KG1 (cell line): ENCODE measurements at regions not wholly inside any gene's neighbourhood (a gene's known extent, or its start where the extent isn't known, plus 50 kb on each side); places are given as distances from the start of the nearest gene placed in this dataset.

Source experiments
- DNase-seq: peaks from one replicate; lab custom pipeline; 2025; lab: John Stamatoyannopoulos, UW

DNA sequence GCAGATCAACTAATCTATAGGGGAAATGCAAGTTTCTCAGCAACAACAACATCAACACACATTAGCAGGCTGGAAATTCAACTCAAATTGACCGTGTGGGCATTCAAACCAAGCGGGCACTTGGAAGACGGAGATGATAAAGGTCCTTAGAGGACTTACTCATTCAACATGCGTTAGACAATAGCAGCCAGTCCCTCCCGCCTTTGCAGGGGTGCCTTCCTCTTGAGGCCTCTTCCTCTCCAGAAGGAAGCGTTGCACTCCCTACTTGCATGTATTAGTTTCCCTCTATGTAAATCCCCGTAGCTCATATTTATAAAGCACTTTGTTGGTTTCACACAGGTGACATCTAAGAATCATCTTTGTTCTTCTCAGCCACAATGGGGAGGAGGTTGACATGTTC is 300.8 kb upstream of the STXBP5 start:
- DNase-seq = no peak

DNA sequence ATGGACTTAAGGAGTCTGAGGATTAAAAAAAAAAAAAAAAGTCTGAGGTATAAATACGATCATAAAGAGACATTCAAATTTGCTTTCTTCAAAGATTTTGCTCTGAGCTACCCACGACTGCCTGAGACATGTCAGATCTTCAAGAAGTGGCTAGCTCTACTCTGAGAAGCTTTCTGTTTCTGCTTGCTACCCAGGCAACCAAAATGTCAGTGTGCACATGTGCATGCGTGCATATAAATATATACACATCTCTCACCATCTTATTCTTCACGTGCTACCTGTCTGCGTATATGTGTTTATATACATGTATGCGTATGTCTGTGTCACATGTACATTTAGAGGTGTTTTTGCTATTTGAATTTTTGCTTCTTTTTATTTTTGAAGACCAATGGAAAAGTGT is 299.6 kb upstream of the STXBP5 start:
- no peak for DNase-seq

DNA sequence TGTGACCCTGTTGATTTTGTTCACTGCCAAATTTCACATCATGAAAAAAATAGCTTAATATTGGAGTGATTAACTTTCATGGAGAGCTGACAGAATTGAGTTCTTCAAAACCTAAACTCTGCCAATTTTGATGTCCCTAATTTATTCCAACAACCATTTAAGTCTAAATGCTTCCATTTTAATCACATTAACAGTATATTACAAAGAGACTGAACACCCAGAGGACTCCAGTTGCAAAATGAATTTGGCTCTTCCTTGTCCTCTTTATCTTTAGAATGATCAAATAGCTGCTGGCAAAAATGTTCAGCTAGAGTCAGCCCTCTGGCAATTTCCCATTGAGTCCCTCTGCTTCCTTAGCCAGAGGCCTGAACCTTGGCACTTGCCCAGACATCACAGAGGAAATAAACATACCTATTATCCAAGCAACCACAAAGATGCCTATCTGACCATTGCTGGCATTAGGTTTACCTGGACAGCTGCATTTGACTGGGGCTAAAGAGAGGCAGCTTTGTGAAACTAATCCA is 299.0 kb upstream of the STXBP5 start:
- DNase-seq = no peak

DNA sequence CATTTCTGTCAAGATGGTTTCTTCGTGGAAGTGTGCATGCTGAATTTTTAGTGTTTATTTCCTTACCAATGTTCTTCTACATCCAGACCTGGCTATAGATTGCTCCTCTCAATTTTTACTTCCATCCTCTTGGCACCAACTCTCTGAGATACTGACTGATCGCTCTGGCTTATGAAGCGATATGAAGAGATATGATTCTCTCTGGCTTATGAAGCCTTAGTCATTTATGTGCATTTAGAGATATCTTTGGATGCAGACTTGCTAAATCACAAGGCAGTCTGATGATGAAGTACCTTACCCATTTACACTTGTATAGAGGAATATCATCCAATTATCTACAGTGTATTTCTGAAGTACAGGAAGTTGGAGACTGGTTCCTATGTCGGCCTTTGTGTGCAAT is 295.4 kb upstream of the STXBP5 start:
- no peak for DNase-seq

DNA sequence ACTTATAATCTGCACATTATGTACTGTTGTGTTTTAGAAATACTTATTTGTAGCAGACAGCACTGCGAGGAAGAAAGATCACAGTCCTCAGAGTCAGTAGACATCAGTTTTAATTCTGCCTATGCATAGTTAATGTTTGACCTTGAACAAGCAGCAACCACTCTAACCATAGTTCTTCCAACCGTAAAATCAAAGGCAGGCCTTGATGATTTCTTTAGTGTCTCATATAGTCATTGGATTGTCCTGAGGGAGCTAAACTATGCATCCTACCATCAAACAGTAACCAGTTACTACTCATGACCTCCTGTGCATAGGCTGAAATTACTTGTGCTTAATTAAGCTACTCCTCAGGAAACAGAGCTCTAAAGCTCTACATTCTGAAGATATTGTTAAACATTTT is 294.8 kb upstream of the STXBP5 start:
- DNase-seq = no peak

DNA sequence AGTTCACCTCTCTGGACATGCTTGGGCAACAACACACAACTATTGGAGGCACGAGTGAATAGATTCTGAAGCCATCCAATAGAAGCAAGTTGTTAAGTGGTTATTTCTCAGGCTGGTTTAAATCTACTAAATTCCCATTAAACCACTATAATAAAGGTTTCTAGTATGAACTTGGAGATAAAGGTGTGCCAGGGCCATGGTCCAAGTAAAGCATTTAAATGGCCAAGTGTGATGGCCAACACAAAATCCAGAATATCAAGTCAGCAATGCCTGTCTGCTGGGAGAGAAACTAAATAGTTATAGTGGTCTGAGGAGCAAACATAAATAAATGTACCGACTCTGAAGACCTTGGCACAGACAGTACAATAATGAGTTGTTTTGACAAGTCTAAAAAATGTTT is 294.3 kb upstream of the STXBP5 start:
- no peak for DNase-seq

DNA sequence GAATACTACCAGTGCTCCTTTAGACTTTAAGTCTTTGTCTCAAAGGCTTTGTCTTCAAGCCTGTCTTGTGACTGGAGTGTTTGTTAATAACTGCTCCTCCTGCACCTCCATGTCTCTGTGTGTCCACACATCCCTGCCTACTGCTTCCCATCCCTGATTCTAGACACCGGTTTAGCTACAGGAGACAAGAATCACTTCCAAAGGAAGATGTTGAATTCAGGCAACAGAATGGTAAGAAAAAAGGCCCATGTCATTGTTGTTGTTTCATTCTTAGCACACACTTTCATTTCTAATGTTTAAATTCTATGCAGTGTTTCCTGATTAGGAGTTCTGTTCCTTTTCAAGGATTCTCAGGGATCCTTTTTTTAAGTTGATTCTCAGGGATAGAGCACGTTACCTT is 293.6 kb upstream of the STXBP5 start:
- DNase-seq = no peak

DNA sequence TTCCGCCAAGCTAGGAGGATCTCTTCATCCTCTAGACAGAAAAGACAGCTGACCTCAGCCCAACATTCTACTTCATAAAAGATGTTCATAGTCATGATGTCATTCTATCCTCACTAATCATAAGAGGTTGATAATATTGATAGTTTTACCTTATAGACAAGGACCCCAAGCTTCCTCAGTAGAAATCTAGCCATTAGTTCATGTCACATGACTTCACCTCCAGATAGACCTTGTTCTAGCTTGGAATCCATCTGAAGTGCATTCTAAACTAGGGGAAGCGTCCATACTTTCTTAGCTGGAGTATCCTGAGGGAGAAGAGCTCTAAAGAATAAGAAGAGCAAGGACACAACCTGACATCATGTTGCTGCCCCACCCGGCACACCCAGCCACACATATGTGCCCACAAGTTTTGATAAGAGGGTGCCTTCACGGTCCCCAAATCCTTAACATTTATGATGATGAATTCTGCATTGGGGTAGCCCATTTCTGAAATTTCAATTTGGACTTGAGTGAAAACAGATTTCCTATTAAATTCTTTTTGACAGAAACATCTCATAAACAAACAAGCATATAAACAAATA is 292.5 kb upstream of the STXBP5 start:
- DNase-seq = no peak

DNA sequence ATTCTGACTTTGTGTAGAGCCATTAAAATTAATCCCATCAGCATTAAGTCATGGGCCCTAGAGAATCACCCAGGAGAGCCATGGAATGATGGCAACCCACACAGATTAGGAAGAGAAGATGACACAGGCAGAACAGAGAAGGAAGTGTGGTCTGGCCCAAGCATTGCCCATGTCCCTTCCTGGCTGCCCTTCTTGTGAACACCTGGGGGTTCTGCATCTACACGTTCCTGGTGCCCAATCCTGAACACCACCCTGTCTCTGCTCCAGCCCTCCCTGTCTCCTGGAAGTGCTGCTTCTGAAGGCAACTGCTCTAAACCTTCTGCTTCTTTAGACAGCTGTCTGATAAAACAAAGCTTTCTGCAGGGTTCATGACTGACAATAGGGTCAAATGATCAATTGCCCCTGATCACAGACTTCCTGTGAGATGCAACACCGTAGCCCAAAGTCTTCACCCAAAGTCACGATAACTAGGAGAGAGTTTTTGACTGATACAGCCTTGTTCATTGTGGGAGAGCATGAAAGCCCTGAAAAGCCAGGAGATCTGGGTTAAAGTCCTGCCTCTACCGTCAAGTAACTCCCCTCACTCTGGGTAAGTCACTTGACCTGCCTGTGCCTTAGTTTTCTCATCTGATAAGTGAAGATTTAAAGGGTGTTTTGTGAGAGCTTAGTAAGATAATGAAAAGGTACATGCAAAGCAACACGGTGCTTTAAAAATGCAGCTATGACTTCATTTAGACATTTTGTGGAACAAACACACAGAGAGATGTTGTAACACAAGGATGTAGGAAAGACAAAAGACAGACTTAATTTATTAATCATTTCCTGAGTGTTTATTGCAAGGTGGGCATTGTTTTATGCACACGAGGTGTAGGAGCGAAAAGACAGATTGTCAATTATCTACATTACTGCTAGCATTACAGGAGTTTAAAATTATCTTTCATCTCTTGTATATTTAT is 291.2 kb upstream of the STXBP5 start:
- no peak for DNase-seq

DNA sequence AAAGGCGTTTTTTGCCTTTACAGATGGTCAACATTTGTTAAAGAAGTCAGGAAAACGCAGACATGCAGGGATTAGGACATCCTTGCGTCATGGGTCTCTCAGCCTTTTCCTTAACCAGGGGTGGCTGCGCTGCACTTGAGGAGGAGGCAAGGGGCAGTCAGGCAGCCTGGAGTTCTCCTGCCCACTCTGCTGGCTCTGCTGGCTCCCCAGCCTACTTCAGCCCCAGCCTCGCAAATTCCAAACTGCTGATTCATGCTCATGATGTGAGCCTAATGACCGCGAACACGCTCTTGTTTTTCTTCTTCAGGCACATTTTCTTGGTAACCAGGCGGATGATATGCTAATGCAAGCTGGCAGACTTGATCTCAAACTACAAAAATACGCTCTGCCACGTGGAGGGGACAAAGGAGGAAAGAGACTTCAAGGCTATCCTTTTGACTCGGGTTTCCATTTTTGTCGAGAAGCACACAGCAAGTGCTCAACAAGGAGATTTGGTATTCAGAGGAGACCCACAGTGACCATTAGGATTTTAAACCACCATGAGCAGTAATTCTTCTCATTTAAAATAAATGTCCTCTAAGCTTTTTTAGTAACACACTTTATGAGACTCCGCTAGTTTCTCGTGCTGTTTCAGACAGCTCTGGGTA is 290.3 kb upstream of the STXBP5 start:
- DNase-seq = no peak

DNA sequence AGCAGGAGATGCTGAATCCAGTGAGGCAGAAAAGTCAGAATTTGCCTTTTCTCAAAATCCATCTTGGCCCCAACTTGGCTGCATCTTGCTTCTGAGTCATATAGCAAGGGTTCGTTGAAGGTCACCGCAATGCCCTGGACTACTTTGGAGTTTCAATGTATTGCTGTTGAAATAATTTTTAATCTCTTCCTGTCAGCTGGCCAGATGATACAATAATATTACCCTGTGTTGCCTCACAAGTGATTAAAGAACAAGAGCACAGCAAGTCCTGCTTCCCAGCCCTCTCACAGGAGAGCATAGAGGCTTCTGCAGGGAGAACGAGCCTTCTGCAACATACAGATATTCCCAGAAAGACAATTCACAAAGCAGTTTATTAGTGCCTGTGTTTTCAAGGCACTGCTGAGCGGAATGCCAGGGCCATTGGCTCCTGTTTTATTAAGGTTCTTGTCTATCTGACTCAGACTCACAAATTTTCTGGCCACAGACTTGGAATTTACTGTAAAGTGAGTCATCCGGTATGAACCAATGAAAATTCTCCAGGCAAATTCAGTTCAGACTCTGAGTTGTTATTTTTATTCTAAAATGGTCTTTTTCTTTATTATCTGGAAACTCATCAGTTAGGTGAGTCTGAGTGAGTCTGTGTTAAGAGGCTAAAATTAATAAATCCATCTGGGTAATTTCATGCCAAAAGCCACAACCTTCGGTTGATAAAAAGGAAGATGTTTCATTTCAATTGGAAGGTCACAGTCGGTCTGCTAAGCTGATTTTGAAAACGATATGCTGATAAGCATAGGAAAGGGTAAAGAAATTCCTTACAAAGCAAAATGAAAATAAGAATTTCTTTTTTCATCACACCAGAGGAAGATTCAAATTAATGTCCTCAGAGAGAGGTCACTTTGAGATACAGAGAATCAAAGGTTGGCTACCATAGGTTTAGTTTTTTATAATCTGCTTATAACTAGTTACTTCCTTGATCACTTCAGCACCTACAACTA is 289.4 kb upstream of the STXBP5 start:
- DNase-seq = no peak

DNA sequence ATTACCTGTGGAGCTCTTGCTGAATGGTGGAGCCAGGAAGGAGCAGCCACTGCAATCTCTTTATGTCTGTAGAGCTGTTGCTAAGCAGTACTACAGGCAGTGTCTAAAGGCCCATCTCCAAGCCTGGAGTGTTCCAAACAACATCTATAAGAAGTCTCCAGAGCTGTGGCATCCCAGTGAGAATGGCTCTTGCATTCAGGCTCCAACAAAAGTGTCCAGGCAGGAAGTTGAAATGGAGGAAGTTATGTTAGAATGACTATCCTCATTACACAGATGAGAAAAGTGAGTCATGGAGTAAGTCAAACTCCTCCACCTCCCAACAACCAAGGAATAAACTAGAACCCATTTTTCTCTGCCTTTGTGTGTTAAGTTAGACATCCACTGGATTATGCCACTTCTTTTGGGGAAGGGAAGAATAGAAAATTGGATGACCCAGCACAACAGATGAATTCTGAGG is 288.5 kb upstream of the STXBP5 start:
- DNase-seq = no peak

DNA sequence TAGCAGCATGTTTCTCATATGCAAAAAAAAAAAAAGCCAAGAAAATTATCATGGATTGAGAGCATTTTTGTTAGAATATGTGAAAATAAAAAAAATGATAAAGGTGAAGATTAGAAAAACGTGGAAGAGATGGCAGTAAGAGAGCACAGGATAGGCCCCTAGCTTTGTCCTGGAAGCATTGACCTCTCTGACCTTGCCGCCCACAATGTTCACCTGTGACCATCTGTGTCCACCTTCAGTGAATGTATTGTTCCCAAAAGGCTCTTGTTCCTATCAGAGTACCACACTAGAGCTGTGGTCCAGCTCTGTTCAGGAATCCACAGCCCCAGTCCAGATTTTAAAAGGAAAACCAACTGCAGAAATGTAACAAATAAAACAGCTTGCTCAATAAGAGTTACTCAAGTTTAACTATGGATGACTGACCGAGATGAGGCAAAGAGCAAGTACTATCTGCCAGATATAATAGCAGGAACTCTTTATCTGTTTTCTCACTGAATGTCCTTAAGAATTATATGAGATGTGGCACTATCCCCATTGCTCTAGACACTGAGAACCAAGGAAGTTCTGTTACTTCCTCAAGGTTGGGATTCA is 287.7 kb upstream of the STXBP5 start:
- DNase-seq = no peak

DNA sequence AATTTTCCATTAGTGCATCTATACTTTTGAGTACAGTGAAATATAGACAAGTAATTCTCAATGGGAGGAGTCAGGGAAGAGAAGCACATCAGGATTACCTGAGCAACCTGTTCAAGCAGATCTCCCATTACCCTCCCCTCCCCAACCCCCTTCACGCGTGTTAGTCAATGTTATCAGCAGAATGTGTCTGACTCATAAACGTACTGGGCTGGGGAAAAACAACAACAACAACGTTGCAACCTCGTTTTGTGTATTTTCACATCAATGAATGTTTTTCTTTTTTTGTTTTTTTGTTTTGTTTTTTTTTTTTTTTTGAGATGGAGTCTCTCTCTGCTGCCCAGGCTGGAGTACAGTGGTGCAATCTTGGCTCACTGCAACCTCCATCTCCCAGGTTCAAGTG is 287.0 kb upstream of the STXBP5 start:
- DNase-seq = no peak

DNA sequence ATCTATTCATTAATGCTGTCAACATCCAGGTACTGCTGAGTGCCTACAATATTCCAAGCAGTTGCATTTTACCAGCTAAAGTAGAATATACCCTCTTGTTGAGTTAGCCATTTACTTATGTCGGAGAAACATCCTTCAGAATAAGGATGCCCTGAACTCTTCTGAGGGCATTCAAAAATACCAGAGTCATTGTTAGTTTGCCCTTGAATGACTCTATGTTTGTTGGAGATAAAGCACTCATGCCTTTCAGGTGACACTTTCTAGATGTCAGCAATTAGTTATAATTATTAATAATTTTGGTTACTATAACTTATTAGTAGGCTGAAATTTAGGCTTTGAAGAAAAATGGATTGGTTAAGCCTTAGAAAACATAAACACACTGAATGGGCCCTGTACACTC is 286.2 kb upstream of the STXBP5 start:
- DNase-seq = no peak

DNA sequence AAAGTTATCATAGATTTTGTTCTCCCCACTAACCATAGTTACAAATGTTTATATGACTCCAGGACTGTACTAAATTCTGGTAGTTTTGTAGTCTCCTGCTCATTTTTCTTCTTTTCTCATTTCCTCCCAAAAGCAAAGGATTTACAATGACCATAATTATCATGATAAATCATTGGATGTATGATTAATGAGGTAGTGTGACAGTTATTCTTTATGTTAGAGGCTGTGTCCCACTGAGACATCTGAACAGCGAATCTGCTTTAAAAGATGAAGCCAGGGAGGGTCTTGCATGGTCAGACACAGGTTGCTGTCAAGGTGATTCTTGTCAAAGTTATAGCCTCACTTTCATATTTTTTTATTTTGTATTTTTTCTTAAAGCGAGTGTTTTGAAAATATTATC is 285.2 kb upstream of the STXBP5 start:
- DNase-seq = no peak

DNA sequence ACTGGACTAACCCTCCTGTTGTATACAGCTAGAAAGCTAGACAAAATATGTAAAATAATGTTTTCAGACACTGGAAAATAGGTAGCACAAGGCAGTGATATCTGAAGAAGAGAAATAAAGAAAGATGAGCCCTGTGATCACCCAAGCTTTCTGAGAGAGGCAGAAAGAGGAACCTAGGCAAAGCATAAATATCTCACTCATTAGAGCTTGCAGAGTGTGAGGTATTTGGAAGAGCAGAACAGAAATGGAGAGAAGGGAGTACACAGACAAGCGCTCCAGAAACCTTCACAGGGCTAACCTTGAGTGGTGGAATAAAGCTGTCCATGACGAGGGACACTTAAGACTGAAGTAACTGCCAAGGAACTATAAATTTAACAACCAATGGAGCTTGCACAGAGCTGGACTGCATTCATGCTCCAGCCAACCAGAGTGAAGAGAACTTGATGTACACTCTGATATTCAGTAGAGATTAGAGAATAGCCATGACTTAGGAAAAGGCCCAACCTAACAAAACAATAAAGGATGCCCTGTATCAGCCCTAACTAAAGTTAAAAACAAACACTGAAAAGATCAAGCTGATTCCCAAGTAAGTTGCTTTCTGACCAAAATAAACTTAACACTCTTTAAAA is 280.9 kb upstream of the STXBP5 start:
- DNase-seq = no peak

DNA sequence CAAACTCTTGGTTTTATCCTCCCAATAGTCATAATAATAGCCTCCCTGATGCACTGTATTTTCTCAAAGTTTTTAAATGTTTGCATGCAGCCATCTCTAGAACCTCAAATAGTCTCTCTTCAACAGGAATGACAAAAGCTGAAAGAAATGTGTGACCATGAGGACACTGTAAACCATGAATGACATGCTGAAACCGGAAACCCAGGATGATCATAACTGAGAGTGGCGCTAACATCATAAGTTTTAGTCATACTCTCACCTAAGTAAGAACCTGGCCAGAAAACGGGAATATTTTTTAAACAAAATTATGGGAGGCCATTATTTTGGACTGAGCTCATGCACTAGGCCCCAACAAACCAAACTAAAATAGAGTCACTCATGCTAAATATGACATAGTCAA is 278.4 kb upstream of the STXBP5 start:
- no peak for DNase-seq

DNA sequence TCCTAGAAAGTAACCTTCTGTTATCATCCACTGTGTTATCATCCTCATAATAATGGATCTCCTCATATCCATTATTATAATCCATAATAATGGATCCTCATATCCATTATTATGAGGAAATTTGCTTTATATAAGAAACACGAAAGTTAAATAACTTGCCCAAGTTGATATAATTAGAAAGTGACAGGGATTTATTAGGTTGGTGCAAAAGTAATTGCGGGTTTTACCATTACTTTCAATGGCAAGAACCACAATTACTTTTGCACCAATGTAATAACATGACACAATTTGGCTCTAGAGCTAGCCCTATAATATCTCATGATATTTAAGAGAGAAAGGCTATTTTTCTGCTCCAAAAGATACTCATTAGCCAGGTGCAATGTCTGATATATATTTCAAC is 275.7 kb upstream of the STXBP5 start:
- DNase-seq = no peak

DNA sequence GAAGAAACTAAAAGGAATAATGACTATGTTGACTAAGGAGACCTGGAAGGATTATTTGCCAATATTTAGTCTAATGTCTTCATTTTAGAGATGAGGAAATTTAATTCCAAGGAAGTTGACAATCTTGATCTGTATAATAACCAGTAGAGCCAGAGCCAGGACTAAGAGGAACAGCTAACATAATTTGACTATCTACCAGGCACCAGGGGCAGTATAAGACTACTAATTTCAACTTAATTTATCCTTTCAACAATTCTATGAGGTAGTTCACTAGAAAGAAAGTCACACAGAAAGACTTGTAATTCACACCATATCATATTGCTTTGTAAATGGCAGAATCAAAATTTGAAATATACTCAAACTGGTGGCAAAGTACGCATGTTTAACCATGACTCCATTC is 273.0 kb upstream of the STXBP5 start:
- DNase-seq = no peak

DNA sequence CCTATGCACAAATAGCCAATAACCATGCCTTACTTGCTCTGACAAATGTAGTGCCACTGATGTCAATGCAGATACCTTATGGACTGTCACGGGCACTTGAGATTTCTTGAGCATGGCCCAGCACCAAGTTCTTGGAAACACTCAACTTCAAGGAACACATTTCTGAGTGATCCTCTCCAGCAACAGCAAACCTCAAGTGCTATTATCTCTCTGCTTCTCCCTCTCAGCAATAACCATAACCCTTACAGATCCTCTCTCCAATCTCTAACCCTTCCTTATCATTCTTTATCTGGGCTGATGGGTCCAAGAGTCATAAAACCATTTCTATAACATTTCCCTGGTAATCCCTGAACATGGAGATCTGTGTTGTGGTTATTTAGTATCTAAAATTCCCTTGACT is 266.9 kb upstream of the STXBP5 start:
- no peak for DNase-seq
